ENCODE measurements at regions not wholly inside any gene's neighbourhood (a gene's known extent, or its start where the extent isn't known, plus 50 kb on each side); places are given as distances from the start of the nearest gene placed in this dataset.

GRCh38 chr1:115233598-115233997, 104.5 kb downstream of the NGF start:
- TF ChIP-seq, protein P1, sequence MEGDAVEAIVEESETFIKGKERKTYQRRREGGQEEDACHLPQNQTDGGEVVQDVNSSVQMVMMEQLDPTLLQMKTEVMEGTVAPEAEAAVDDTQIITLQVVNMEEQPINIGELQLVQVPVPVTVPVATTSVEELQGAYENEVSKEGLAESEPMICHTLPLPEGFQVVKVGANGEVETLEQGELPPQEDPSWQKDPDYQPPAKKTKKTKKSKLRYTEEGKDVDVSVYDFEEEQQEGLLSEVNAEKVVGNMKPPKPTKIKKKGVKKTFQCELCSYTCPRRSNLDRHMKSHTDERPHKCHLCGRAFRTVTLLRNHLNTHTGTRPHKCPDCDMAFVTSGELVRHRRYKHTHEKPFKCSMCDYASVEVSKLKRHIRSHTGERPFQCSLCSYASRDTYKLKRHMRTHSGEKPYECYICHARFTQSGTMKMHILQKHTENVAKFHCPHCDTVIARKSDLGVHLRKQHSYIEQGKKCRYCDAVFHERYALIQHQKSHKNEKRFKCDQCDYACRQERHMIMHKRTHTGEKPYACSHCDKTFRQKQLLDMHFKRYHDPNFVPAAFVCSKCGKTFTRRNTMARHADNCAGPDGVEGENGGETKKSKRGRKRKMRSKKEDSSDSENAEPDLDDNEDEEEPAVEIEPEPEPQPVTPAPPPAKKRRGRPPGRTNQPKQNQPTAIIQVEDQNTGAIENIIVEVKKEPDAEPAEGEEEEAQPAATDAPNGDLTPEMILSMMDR (conservative IDR thresholded peaks at IDR 0.05; ENCODE audit: low read depth, low read length), result no peak
- H3K4me3 ChIP-seq (ENCODE audit: low read depth, low read length), result no peak overlapping the region

GRCh38 chr1:115230281-115230680, 107.8 kb downstream of the NGF start:
- DNase-seq (ENCODE audit: low read depth), result no peak
- no peak overlapping the region for H3K4me3 ChIP-seq (ENCODE audit: low read depth, low read length)
- TF ChIP-seq, protein P1 (conservative IDR thresholded peaks at IDR 0.05; ENCODE audit: low read depth, low read length), result no peak

More at GRCh38 chr1:115233598-115233997, 104.5 kb downstream of the NGF start:
- DNase-seq (ENCODE audit: low read depth), result no peak

DNA sequence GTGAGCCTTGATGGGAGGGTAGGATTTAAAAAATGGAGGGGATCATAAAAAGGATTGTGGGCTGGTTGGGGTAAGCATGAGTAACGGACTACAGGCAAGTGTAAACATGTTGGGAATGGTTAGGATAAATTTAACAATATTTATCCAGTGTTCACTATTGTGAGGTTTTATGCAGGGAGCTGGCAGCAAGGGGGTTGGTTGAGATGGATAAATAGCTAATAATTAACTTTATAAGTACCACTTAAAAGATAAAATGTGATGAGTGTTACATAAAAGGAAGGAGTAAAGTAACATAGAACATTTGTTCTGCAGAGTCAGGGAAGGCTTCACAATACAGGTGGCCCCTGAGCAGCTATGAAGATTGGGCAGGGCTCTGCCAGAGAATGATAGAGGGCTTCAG, 109.0 kb downstream of the NGF start:
- no peak for DNase-seq (ENCODE audit: low read depth)
- TF ChIP-seq, protein P1 (conservative IDR thresholded peaks at IDR 0.05; ENCODE audit: low read depth, low read length), result no peak

GRCh38 chr1:115228191-115228590, 109.9 kb downstream of the NGF start:
- no peak for DNase-seq (ENCODE audit: low read depth)
- TF ChIP-seq, protein P1 (conservative IDR thresholded peaks at IDR 0.05; ENCODE audit: low read depth, low read length), result no peak
- H3K4me3 ChIP-seq (ENCODE audit: low read depth, low read length), result no peak overlapping the region

More for the DNA sequence above, 109.0 kb downstream of the NGF start:
- no peak overlapping the region for H3K4me3 ChIP-seq (ENCODE audit: low read depth, low read length)

- DNase-seq (ENCODE audit: low read depth), result peak; percentile 34
- TF ChIP-seq, protein P1 (conservative IDR thresholded peaks at IDR 0.05; ENCODE audit: low read depth, low read length), result no peak
- no peak overlapping the region for H3K4me3 ChIP-seq (ENCODE audit: low read depth, low read length)
These were observed 110.5 kb downstream of the NGF start for GRCh38 chr1:115227346-115228082.

- no peak overlapping the region for H3K4me3 ChIP-seq (ENCODE audit: low read depth, low read length)
- TF ChIP-seq, protein P1 (conservative IDR thresholded peaks at IDR 0.05; ENCODE audit: low read depth, low read length), result no peak
- no peak for DNase-seq (ENCODE audit: low read depth)
These were observed 111.9 kb downstream of the NGF start for GRCh38 chr1:115225993-115226685.

All from choroid plexus epithelial cell (primary cell).